IPS DF 6.9 (cell line): ENCODE measurements at regions not wholly inside any gene's neighbourhood (a gene's known extent, or its start where the extent isn't known, plus 50 kb on each side); places are given as distances from the start of the nearest gene placed in this dataset.

ENCODE experiments used
- DNase-seq: peaks from one replicate; pipeline ENCODE4 v3.0.0-alpha.2; 2013; ENCODE audit warnings: low read depth, low spot score
- H3K27ac ChIP-seq: one replicate; pipeline ENCODE4 v1.5.1; 2013; ENCODE audit warnings: low read length, control low read depth
- H3K27me3 ChIP-seq: 2 replicates; pipeline ENCODE4 v1.6.1; 2013; ENCODE audit warnings: mild to moderate bottlenecking, low read length; ENCODE audit not compliant: control insufficient read depth, insufficient read depth
- H3K36me3 ChIP-seq: 2 replicates; pipeline ENCODE4 v1.6.1; 2013; ENCODE audit warnings: low read length; ENCODE audit not compliant: control insufficient read depth, insufficient read depth
- H3K4me1 ChIP-seq: 2 replicates; pipeline ENCODE4 v1.6.1; 2013; ENCODE audit warnings: low read length; ENCODE audit not compliant: control insufficient read depth, insufficient read depth
- H3K4me3 ChIP-seq: 2 replicates; pipeline ENCODE4 v1.5.1; 2013; ENCODE audit warnings: mild to moderate bottlenecking, low read length
- H3K9me3 ChIP-seq: 2 replicates; pipeline ENCODE4 v1.6.1; 2013; ENCODE audit warnings: low read length, inconsistent platforms; ENCODE audit not compliant: control insufficient read depth, insufficient read depth
- whole genome bisulfite sequencing: extraction: QIAGEN DNeasy Blood & Tissue Kit; methylation state at CpG from one replicate; pipeline ENCODE4 v1.1.7; 2013; ENCODE audit warnings: mixed read lengths, missing lambda C conversion rate; ENCODE audit not compliant: insufficient read length, insufficient coverage; 5-methylcytosine and 5-hydroxymethylcytosine counted together

DNA sequence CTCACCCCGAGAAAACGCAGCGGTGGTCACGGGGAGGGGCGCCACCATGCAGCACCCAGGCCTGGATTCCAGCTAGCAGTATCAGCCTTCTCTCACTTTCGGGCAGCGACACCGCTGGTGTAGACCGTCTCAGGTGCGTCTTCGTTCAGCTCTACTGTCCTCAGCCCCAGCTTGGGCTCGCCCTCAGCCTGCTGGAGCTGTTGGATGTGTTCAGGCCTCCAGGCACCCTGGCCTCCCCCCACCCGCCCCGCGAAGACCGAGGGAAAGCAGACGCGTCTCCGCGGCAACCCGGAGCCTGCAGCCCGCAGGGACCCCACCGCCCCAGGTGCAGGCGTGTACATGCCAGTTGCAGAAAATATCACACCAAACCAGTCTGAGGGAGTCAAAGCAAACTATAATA lies 60.8 kb upstream of the CARMIL1 start:
- no peaks in the 10 kb centered on the region for H3K9me3 ChIP-seq
- H3K4me1 ChIP-seq: no peaks in the 10 kb centered on the region
- no peaks in the 10 kb centered on the region for H3K27me3 ChIP-seq
- H3K4me3 ChIP-seq: no peak overlapping the region
- no peaks in the 10 kb centered on the region for H3K36me3 ChIP-seq
- WGBS: no CpG with 5 or more reads among the region's 24 CpGs
- no peak overlapping the region for H3K27ac ChIP-seq
- no peak for DNase-seq

DNA sequence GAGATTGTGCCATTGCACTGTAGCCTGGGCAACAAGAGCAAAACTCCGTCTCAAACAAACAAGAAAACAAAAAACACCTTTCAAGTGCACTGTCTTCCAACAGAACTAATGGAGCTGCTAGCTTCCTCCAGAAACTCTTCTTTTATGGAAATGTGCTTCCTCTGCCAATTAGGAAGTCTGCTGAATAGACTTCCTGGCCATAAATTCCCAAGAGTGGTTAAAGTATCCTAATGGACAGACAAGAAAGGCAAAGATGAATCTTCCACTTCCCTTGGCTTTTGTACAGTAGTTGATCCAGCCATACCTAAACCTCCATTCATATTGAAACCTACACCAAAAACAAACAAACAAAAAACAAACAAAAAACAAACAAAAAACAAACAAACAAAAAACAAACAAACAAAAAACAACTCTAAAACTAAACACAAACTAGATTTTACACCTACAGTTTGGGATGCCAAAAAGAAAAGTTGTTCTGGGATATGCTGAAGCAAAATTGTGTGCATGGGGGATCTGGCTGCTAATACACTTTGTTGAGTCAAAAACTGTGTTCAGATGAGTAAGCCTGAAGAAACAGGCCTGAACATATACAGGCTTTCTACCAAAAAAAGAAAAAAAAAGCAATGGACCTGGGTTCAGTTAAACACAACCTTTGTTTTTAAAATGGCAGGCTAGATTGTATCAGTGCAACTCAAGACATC lies 59.8 kb upstream of the CARMIL1 start:
- no CpG with 5 or more reads among the region's 1 CpG for WGBS
- no peak overlapping the region for H3K27ac ChIP-seq
- H3K4me3 ChIP-seq: no peak overlapping the region
- DNase-seq: no peak
- H3K4me1 ChIP-seq: no peaks in the 10 kb centered on the region
- H3K27me3 ChIP-seq: no peaks in the 10 kb centered on the region
- no peaks in the 10 kb centered on the region for H3K9me3 ChIP-seq
- no peaks in the 10 kb centered on the region for H3K36me3 ChIP-seq

- H3K36me3 ChIP-seq: no peaks in the 10 kb centered on the region
- no peaks in the 10 kb centered on the region for H3K4me1 ChIP-seq
- no peak overlapping the region for H3K4me3 ChIP-seq
- DNase-seq: no peak
- no peak overlapping the region for H3K27ac ChIP-seq
- no peaks in the 10 kb centered on the region for H3K27me3 ChIP-seq
- H3K9me3 ChIP-seq: no peaks in the 10 kb centered on the region
- no CpG with 5 or more reads among the region's 2 CpGs for WGBS
These were observed 59.3 kb upstream of the CARMIL1 start for GRCh38 chr6:25219917-25220278.

DNA sequence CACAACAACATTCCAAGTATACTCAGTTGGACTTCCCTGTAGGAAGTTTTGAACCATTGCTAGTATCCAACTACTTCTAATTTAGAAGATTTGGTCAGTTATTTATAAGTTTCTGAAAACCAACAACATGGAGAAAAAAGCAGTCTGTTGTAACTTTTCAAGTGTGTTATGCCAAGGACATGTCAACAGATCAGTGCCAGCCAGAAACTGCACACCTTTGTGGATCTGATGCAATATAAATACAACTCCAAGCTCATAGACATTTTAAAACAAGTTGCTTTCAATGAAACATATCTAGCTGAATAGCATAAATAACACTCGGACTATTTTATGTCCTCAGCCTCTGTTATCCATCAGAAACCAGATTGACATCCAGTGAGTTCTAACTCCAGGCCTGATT lies 58.3 kb upstream of the CARMIL1 start:
- no peak overlapping the region for H3K27ac ChIP-seq

DNA sequence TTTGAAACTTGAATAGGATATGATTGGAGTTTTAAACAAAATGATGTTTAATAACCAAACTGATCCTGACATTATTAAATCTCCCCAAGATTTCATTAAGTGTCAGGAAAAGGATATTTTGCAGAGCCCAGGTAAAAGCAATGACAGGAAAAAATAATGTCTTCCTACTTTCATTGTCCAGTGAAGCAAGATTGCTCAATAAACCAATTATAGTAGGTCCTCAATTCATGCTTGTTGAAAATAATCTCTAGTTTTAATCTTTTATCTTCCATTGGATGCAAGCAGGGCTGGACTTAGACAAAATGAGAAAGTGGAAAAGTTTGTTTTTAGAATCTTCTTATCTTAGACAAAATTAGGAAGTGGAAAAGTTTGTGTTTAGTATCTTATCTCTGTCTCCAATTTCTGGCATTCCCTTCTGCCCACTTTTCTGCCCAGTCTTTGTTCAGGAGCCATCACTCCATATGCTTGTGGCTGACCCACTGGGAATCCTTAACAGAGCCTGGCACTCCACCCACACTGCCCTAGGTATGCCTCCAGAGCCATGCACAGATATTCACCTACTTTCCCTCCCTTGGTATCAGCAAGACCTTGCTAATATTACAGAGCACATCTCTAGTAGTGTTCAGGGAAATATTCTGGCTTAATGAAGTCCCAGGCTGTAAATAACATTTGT lies 57.0 kb upstream of the CARMIL1 start:
- no peaks in the 10 kb centered on the region for H3K9me3 ChIP-seq
- no peaks in the 10 kb centered on the region for H3K4me1 ChIP-seq
- no peak for DNase-seq
- no peaks in the 10 kb centered on the region for H3K27me3 ChIP-seq
- no peak overlapping the region for H3K27ac ChIP-seq
- no peaks in the 10 kb centered on the region for H3K36me3 ChIP-seq
- H3K4me3 ChIP-seq: no peak overlapping the region

More for the DNA sequence above, 58.3 kb upstream of the CARMIL1 start:
- no peaks in the 10 kb centered on the region for H3K27me3 ChIP-seq
- no peak overlapping the region for H3K4me3 ChIP-seq
- H3K36me3 ChIP-seq: no peaks in the 10 kb centered on the region
- WGBS: no CpG with 5 or more reads among the region's 1 CpG
- H3K9me3 ChIP-seq: no peaks in the 10 kb centered on the region
- H3K4me1 ChIP-seq: no peaks in the 10 kb centered on the region
- DNase-seq: no peak

- Histone ChIP-seq H3K36me3 (no peaks in the 10 kb centered on the region), H3K9me3 (no peaks in the 10 kb centered on the region), H3K27ac (no peak overlapping the region), H3K4me3 (no peak overlapping the region), H3K4me1 (no peaks in the 10 kb centered on the region), H3K27me3 (no peaks in the 10 kb centered on the region)
- no CpG with 5 or more reads among the region's 4 CpGs for WGBS
- DNase-seq: no peak
These were observed 55.6 kb upstream of the CARMIL1 start for GRCh38 chr6:25223490-25223991.

GRCh38 chr6:25224242-25224641 lies 54.9 kb upstream of the CARMIL1 start:
- Histone ChIP-seq H3K27me3 (no peaks in the 10 kb centered on the region), H3K36me3 (no peaks in the 10 kb centered on the region), H3K4me1 (no peaks in the 10 kb centered on the region), H3K4me3 (no peak overlapping the region), H3K9me3 (no peaks in the 10 kb centered on the region), H3K27ac (no peak overlapping the region)
- WGBS: no CpG with 5 or more reads among the region's 4 CpGs
- DNase-seq: no peak

DNA sequence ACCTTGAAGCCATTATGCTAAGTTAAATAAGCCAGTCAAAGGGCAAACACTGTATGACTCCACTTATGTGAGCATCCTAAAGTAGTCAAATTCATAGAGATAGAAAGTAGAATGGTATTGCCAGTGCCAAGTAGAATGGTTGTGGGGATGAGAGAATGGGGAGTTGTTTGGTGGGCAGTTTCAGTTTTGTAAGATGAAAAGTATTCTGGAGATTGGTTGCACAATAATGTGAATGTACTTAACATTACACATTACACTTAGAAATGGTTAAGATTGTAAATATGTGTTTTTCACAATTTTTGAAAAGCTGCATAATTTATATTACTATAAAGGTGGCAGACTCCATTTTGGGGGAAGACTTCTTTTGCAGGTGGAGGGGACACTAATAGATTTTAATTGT lies 51.3 kb upstream of the CARMIL1 start:
- no peaks in the 10 kb centered on the region for H3K9me3 ChIP-seq
- no peak overlapping the region for H3K27ac ChIP-seq
- H3K4me3 ChIP-seq: no peak overlapping the region
- H3K36me3 ChIP-seq: no peaks in the 10 kb centered on the region
- H3K27me3 ChIP-seq: no peaks in the 10 kb centered on the region
- no peak for DNase-seq
- H3K4me1 ChIP-seq: no peaks in the 10 kb centered on the region
